ENCODE measurements at regions not wholly inside any gene's neighbourhood (a gene's known extent, or its start where the extent isn't known, plus 50 kb on each side); places are given as distances from the start of the nearest gene placed in this dataset.

- Histone ChIP-seq H3K27me3 (ENCODE audit: control insufficient read depth, insufficient read depth, low read length) (peaks cover 5% of the 10 kb centered on the region; the same call in 1 of the 2 replicates), H3K36me3 (ENCODE audit: control insufficient read depth, insufficient read depth, low read length) (no peaks in the 10 kb centered on the region), H3K4me3 (ENCODE audit: low read depth, low read length) (no peak overlapping the region)
- CTCF ChIA-PET: no interaction called here
- POLR2A ChIA-PET: no interaction called here
- DNase-seq (ENCODE audit: low read depth): no peak
- TF ChIP-seq CTCF (IDR thresholded peaks at IDR 0.05; ENCODE audit: insufficient read depth, low read depth, low read length): no peak
Observed at GRCh38 chr10:71084061-71084817, 128.1 kb upstream of the UNC5B start.

GRCh38 chr10:71084818-71085126 lies 127.6 kb upstream of the UNC5B start:
- Histone ChIP-seq H3K36me3 (ENCODE audit: control insufficient read depth, insufficient read depth, low read length) (no peaks in the 10 kb centered on the region), H3K4me3 (ENCODE audit: low read depth, low read length) (no peak overlapping the region), H3K27me3 (ENCODE audit: control insufficient read depth, insufficient read depth, low read length) (peaks cover 4% of the 10 kb centered on the region; the same call in 1 of the 2 replicates)
- no peak for DNase-seq (ENCODE audit: low read depth)
- CTCF ChIA-PET: no interaction called here
- POLR2A ChIA-PET: no interaction called here
- no peak for TF ChIP-seq CTCF (IDR thresholded peaks at IDR 0.05; ENCODE audit: insufficient read depth, low read depth, low read length)

GRCh38 chr10:71085689-71086438 lies 126.5 kb upstream of the UNC5B start:
- no peak for TF ChIP-seq CTCF (IDR thresholded peaks at IDR 0.05; ENCODE audit: insufficient read depth, low read depth, low read length)
- no peak overlapping the region for H3K4me3 ChIP-seq (ENCODE audit: low read depth, low read length)
- no peaks in the 10 kb centered on the region for H3K36me3 ChIP-seq (ENCODE audit: control insufficient read depth, insufficient read depth, low read length)
- H3K27me3 ChIP-seq (ENCODE audit: control insufficient read depth, insufficient read depth, low read length): peaks cover 5% of the 10 kb centered on the region; the same call in 1 of the 2 replicates
- POLR2A ChIA-PET: no interaction called here
- no peak for DNase-seq (ENCODE audit: low read depth)
- CTCF ChIA-PET: no interaction called here

GRCh38 chr10:71086439-71087080 lies 125.8 kb upstream of the UNC5B start:
- Histone ChIP-seq H3K36me3 (ENCODE audit: control insufficient read depth, insufficient read depth, low read length) (no peaks in the 10 kb centered on the region), H3K27me3 (ENCODE audit: control insufficient read depth, insufficient read depth, low read length) (peaks cover 5% of the 10 kb centered on the region; the same call in 1 of the 2 replicates), H3K4me3 (ENCODE audit: low read depth, low read length) (no peak overlapping the region)
- TF ChIP-seq CTCF (IDR thresholded peaks at IDR 0.05; ENCODE audit: insufficient read depth, low read depth, low read length): no peak
- ChIA-PET POLR2A (no interaction called here), CTCF (no interaction called here)
- DNase-seq (ENCODE audit: low read depth): no peak

GRCh38 chr10:71087622-71088021 lies 124.7 kb upstream of the UNC5B start:
- ChIA-PET CTCF (no interaction called here), POLR2A (no interaction called here)
- Histone ChIP-seq H3K36me3 (ENCODE audit: control insufficient read depth, insufficient read depth, low read length) (no peaks in the 10 kb centered on the region), H3K4me3 (ENCODE audit: low read depth, low read length) (no peak overlapping the region), H3K27me3 (ENCODE audit: control insufficient read depth, insufficient read depth, low read length) (peaks cover 3% of the 10 kb centered on the region; the same call in 1 of the 2 replicates)
- DNase-seq (ENCODE audit: low read depth): no peak
- no peak for TF ChIP-seq CTCF (IDR thresholded peaks at IDR 0.05; ENCODE audit: insufficient read depth, low read depth, low read length)

Data from BJ (cell line).